GM06990 (cell line): ENCODE measurements at regions not wholly inside any gene's neighbourhood (a gene's known extent, or its start where the extent isn't known, plus 50 kb on each side); places are given as distances from the start of the nearest gene placed in this dataset.

Experiments used
- DNase-seq: peaks from one replicate; pipeline ENCODE4 v3.0.0-alpha.2; 2011; ENCODE audit not compliant: insufficient read length; ENCODE audit errors: extremely low read depth
- H3K27me3 ChIP-seq: replicated peaks from 2 replicates; pipeline ENCODE4 v1.6.0; 2011; ENCODE audit warnings: low read length; ENCODE audit not compliant: control insufficient read depth, insufficient read depth
- H3K36me3 ChIP-seq: 2 replicates; pipeline ENCODE4 v1.5.1; 2011; ENCODE audit warnings: low read length; ENCODE audit not compliant: control insufficient read depth, insufficient read depth
- H3K4me3 ChIP-seq: replicated peaks from 2 replicates; pipeline ENCODE4 v1.5.1; 2011; ENCODE audit warnings: low read depth, mild to moderate bottlenecking, control low read depth, low read length
- CTCF ChIP-seq: IDR thresholded peaks from 2 replicates; pipeline ENCODE4 v1.5.1; 2011; ENCODE audit warnings: low read length, control low read depth, mild to moderate bottlenecking, inconsistent platforms; ENCODE audit not compliant: insufficient read depth, poor library complexity, severe bottlenecking

GRCh38 chr5:74205767-74206578, 434.6 kb downstream of the ENC1 start:
- no peak for DNase-seq
- Histone ChIP-seq H3K27me3 (no peaks in the 10 kb centered on the region), H3K4me3 (no peak overlapping the region), H3K36me3 (no peaks in the 10 kb centered on the region)
- no peak for TF ChIP-seq CTCF

DNA sequence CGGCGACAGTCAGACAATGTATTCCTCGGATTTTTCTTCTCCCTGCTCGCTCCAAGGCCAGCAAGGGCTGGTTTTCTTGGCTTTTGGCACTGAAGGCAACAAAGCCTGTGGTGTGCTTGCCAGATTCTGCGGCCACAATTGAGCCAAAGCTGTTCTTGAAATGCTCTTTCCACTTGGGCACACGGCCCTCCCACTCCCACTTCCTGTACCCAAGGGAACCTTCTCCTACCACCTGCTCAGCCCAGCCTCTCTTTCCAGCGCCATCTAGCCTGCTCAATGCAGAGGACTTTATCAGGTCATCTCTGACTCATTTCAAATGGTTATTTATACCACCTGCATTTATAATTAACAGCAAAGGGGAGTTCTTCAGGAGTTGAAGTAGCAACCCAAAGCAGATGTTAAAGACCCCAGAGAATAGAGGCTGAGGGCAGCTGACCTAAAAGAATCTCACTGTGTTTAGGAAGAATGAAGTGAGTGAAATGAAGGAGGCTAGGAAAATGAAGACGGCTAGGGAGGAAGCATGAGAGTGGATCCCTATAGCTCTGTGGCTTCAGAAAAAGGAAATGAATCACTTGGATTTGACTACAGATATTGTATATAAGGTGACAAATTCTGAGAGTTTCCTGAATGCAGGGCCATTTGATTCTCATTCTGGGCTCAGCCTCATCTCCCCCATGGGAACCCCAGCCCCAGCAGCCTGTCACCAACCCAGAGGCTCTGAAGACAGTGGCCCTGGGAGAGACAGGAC, 439.0 kb downstream of the ENC1 start:
- Histone ChIP-seq H3K36me3 (no peaks in the 10 kb centered on the region), H3K27me3 (no peaks in the 10 kb centered on the region), H3K4me3 (no peak overlapping the region)
- TF ChIP-seq CTCF: peak; percentile 7
- peak; percentile 69 for DNase-seq

- DNase-seq: no peak
- Histone ChIP-seq H3K4me3 (no peak overlapping the region), H3K27me3 (no peaks in the 10 kb centered on the region), H3K36me3 (no peaks in the 10 kb centered on the region)
- no peak for TF ChIP-seq CTCF
Measured at GRCh38 chr5:74200560-74200959, 440.0 kb downstream of the ENC1 start.

GRCh38 chr5:74199436-74200210, 440.9 kb downstream of the ENC1 start:
- no peak for TF ChIP-seq CTCF
- DNase-seq: no peak
- Histone ChIP-seq H3K36me3 (no peaks in the 10 kb centered on the region), H3K4me3 (no peak overlapping the region), H3K27me3 (no peaks in the 10 kb centered on the region)

DNA sequence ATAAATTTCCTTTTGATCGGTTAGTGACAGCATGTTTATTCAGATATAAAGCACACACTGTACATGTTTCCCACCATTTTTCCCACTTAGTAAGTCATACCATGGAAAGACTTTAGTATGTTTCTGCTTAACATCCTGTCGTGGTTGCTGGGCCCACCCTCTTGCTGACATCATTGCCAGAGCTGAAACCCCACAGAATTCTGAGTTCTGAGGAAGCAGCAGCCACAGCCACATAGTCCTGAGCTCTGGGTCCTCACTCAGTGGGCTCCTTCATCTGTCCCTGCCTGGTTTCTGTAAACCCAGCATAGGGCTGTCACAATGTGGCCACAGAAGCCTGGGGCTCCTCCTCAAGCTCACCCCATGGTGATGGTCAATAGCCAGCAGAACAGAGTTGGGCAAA, 441.5 kb downstream of the ENC1 start:
- no peaks in the 10 kb centered on the region for H3K27me3 ChIP-seq
- TF ChIP-seq CTCF: no peak
- no peaks in the 10 kb centered on the region for H3K36me3 ChIP-seq
- peak; percentile 21 for DNase-seq
- H3K4me3 ChIP-seq: no peak overlapping the region
